Caco-2 (cell line): ENCODE measurements at regions not wholly inside any gene's neighbourhood (a gene's known extent, or its start where the extent isn't known, plus 50 kb on each side); places are given as distances from the start of the nearest gene placed in this dataset.

Experiments
- BruUV-seq: library from RNA; stranded (reverse); fragments of 400-500 nt; replicated peaks from 2 replicates; lab custom pipeline; 2021; lab: Mats Ljungman, UMichigan
- CTCF ChIA-PET: fragments of 300-600 bp; sonication (Branson Sonifier 250); formaldehyde crosslinking; loops from one replicate; lab custom pipeline; 2022; ENCODE audit warnings: antibody characterized with exemption; lab: Charles Lee
- POLR2A ChIA-PET: fragments of 300-600 bp; sonication (Branson Sonifier 250); formaldehyde crosslinking; loops from one replicate; lab custom pipeline; 2022; ENCODE audit warnings: antibody characterized with exemption; lab: Charles Lee
- DNase-seq, 2 experiments: peaks; one replicate each; pipeline versions ENCODE4 v3.0.0 to v3.0.0-alpha.2; 2020 to 2022
- H3K27me3 ChIP-seq: replicated peaks from 2 replicates; pipeline ENCODE4 v1.6.0; 2011; ENCODE audit warnings: low read length; ENCODE audit not compliant: control insufficient read depth, insufficient read depth
- H3K36me3 ChIP-seq: 2 replicates; pipeline ENCODE4 v1.5.1; 2011; ENCODE audit warnings: low read length; ENCODE audit not compliant: control insufficient read depth, insufficient read depth
- H3K4me1 ChIP-seq: fragments of 250-450 bp; sonication (Bioruptor Pico); 2 replicates; pipeline ENCODE4 v1.5.1; 2020; ENCODE audit warnings: mild to moderate bottlenecking
- H3K4me3 ChIP-seq: 2 replicates; pipeline ENCODE4 v1.5.1; 2011; ENCODE audit warnings: low read depth, mild to moderate bottlenecking, control low read depth, low read length
- H3K9me3 ChIP-seq: fragments of 250-450 bp; sonication (Bioruptor Pico); 2 replicates; pipeline ENCODE4 v1.5.1; 2020; ENCODE audit warnings: mild to moderate bottlenecking, moderate library complexity
- H3K27ac Mint-ChIP-seq: one replicate; pipeline ENCODE4 v1.8.0; 2022; ENCODE audit warnings: mixed read lengths; ENCODE audit not compliant: unreplicated experiment
- H3K27me3 Mint-ChIP-seq: one replicate; pipeline ENCODE4 v1.8.0; 2022; ENCODE audit warnings: mixed read lengths; ENCODE audit not compliant: insufficient read depth, unreplicated experiment
- H3K36me3 Mint-ChIP-seq: one replicate; pipeline ENCODE4 v1.8.0; 2022; ENCODE audit warnings: mild to moderate bottlenecking, mixed read lengths; ENCODE audit not compliant: insufficient read depth, unreplicated experiment
- H3K4me1 Mint-ChIP-seq: one replicate; pipeline ENCODE4 v1.8.0; 2022; ENCODE audit warnings: low read depth, mixed read lengths; ENCODE audit not compliant: unreplicated experiment
- H3K4me3 Mint-ChIP-seq: one replicate; pipeline ENCODE4 v1.8.0; 2022; ENCODE audit warnings: mild to moderate bottlenecking, moderate library complexity, mixed read lengths; ENCODE audit not compliant: unreplicated experiment
- H3K9me3 Mint-ChIP-seq: one replicate; pipeline ENCODE4 v1.8.0; 2022; ENCODE audit warnings: mixed read lengths; ENCODE audit not compliant: unreplicated experiment
- CTCF ChIP-seq, 2 experiments: fragments of 200-600 bp in 1 of 2; IDR thresholded peaks; 1 replicate in 1 of 2; 2 replicates in 1 of 2; pipeline versions ENCODE4 v1.5.1 to v1.8.0; 2011 to 2022; ENCODE audit warnings: antibody characterized with exemption in 1 of 2, control low read depth in 1 of 2, inconsistent platforms in 1 of 2, low read depth in 1 of 2, low read length in 1 of 2, mild to moderate bottlenecking in 1 of 2, moderate library complexity in 1 of 2; ENCODE audit not compliant: insufficient read depth in 1 of 2, severe bottlenecking in 1 of 2, unreplicated experiment in 1 of 2
- intact Hi-C: fragments of 100-400 bp; cut with micrococcal nuclease; formaldehyde crosslinking; loops from one replicate; pipeline ENCODE4 v1.10.0; 2022; ENCODE audit not compliant: unreplicated experiment

GRCh38 chr9:86765746-86766430 is 181.4 kb downstream of the GAS1 start:
- ChIA-PET CTCF (no interaction called here), POLR2A (no interaction called here)
- TF ChIP-seq CTCF (IDR thresholded peaks at IDR 0.05; ENCODE audit: insufficient read depth in 1 of 2, low read depth in 1 of 2, low read length in 1 of 2, severe bottlenecking in 1 of 2, unreplicated experiment in 1 of 2): no peak
- Histone ChIP-seq H3K4me1 (no peaks in the 10 kb centered on the region), H3K9me3 (no peaks in the 10 kb centered on the region), H3K4me3 (no peak overlapping the region), H3K27me3 (no peaks in the 10 kb centered on the region), H3K36me3 (no peaks in the 10 kb centered on the region)
- no peak overlapping the region for H3K4me3 Mint-ChIP-seq
- no peak overlapping the region for H3K27ac Mint-ChIP-seq
- no peak for DNase-seq
- intact Hi-C loops: no loop called here
- H3K27me3 Mint-ChIP-seq: peaks cover 3% of the 10 kb centered on the region
- no peaks in the 10 kb centered on the region for H3K4me1 Mint-ChIP-seq
- BruUV-seq: no TSS peak
- H3K36me3 Mint-ChIP-seq: no peaks in the 10 kb centered on the region
- H3K9me3 Mint-ChIP-seq: no peaks in the 10 kb centered on the region

- H3K36me3 Mint-ChIP-seq: no peaks in the 10 kb centered on the region
- peaks cover 5% of the 10 kb centered on the region for H3K27me3 Mint-ChIP-seq
- H3K27ac Mint-ChIP-seq: no peak overlapping the region
- ChIA-PET CTCF (no interaction called here), POLR2A (no interaction called here)
- BruUV-seq: no TSS peak
- no peak overlapping the region for H3K4me3 Mint-ChIP-seq
- intact Hi-C loops: no loop called here
- H3K4me1 ChIP-seq: no peaks in the 10 kb centered on the region
- TF ChIP-seq CTCF (IDR thresholded peaks at IDR 0.05; ENCODE audit: insufficient read depth in 1 of 2, low read depth in 1 of 2, low read length in 1 of 2, severe bottlenecking in 1 of 2, unreplicated experiment in 1 of 2): no peak
- H3K27me3 ChIP-seq: no peaks in the 10 kb centered on the region
- H3K9me3 Mint-ChIP-seq: no peaks in the 10 kb centered on the region
- no peaks in the 10 kb centered on the region for H3K36me3 ChIP-seq
- H3K9me3 ChIP-seq: no peaks in the 10 kb centered on the region
- no peak for DNase-seq
- H3K4me3 ChIP-seq: no peak overlapping the region
- H3K4me1 Mint-ChIP-seq: no peaks in the 10 kb centered on the region
Measured at GRCh38 chr9:86764671-86765343, 182.5 kb downstream of the GAS1 start.

- no peak for TF ChIP-seq CTCF (IDR thresholded peaks at IDR 0.05; ENCODE audit: insufficient read depth in 1 of 2, low read depth in 1 of 2, low read length in 1 of 2, severe bottlenecking in 1 of 2, unreplicated experiment in 1 of 2)
- no peaks in the 10 kb centered on the region for H3K4me1 Mint-ChIP-seq
- H3K9me3 Mint-ChIP-seq: no peaks in the 10 kb centered on the region
- ChIA-PET CTCF (no interaction called here), POLR2A (no interaction called here)
- intact Hi-C loops: no loop called here
- no peaks in the 10 kb centered on the region for H3K4me1 ChIP-seq
- no peaks in the 10 kb centered on the region for H3K36me3 ChIP-seq
- H3K4me3 ChIP-seq: no peak overlapping the region
- H3K27ac Mint-ChIP-seq: no peak overlapping the region
- DNase-seq: no peak
- no TSS peak for BruUV-seq
- H3K36me3 Mint-ChIP-seq: no peaks in the 10 kb centered on the region
- no peaks in the 10 kb centered on the region for H3K27me3 ChIP-seq
- no peaks in the 10 kb centered on the region for H3K9me3 ChIP-seq
- no peak overlapping the region for H3K4me3 Mint-ChIP-seq
- H3K27me3 Mint-ChIP-seq: peaks cover 5% of the 10 kb centered on the region
Measured at GRCh38 chr9:86764221-86764624, 183.1 kb downstream of the GAS1 start.
